ENCODE measurements at regions not wholly inside any gene's neighbourhood (a gene's known extent, or its start where the extent isn't known, plus 50 kb on each side); places are given as distances from the start of the nearest gene placed in this dataset.
"Not testable (repeated sequence)": the region's sequence is repeated elsewhere in the genome, so short reads cannot be mapped to it uniquely, and the experiment has no call there.

DNA sequence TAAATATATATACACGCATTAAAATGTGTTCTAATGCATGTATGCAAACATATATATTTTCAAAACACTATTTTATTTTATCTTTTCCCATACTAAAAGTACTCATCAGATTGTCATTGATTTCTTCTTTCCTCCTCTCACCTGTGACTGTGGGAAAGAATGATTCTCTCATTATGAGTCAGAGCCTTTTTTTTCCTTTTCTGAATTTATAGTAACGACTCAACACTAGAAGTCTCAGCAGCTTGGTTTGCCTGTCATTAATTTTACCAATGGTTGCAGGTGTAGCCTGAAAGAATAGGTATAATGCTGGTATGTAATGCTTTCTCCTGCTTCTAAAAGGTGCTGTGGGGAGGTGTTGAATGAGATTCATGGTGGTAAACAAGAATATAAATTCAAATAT lies 328.7 kb downstream of the UTRN start:
- DNase-seq (ENCODE audit: low read depth in 2 of 2): no peak

DNA sequence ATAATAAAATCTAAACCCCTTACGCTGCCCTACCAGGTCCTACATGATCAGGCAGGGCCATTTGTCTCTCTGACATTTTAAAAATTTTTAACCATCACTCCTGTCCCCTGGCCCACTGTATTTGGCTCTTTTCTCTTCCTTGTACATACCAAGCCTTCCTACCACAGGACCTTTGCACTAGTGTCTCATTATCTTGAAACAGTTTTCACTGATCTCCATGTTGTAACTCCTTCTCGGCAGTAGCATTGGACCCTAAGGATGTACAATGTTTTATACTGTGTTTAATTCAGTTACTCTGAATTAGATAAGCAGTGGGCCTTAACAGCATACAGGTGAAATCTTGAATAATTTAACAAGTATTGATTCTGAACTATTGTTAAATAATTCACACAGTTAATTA lies 330.7 kb downstream of the UTRN start:
- DNase-seq (ENCODE audit: low read depth in 2 of 2): no peak

- DNase-seq (ENCODE audit: low read depth in 2 of 2): no peak
Measured at GRCh38 chr6:144617191-144617590, 332.1 kb downstream of the UTRN start.

- DNase-seq (ENCODE audit: low read depth in 2 of 2): no peak
Measured at GRCh38 chr6:144617708-144618107, 332.6 kb downstream of the UTRN start.

DNA sequence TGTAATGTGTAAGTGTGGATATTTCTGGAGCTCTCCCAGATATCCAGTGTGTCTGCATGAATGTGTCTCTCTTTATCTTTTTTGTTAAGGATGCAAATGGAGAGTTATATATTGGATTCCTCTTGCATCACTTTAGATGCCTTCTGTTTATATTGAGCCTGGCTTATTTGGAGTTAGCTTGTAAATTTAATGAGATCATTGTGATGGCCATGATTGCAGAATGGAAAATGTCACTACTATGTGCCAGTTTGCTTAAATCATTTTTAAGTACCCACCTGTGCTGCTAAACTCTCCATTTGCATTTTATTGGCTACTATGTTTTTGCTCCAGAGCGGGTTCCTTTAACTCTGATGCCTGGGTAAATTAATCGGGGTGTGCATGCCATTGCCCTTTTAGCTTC lies 334.8 kb downstream of the UTRN start:
- DNase-seq (ENCODE audit: low read depth in 2 of 2): no peak

DNA sequence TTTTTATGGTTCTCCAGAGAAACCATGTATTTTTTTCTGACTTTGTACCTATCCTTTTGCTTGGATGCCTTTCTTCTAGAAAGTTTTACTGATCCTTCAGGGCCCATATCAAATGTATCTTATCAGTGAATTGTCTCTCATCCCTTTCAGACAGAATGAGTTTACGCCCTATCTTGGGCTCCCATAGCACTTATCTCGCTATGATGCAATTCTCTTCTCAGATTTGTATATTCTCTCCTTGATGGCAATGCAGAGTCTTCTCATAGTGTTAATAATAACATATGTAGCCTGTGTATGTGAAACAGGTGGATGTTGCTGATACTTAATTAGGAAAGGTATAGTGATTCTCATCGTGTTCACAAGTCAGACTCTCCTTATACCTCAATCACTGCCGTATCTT lies 336.2 kb downstream of the UTRN start:
- no peak for DNase-seq (ENCODE audit: low read depth in 2 of 2)

DNA sequence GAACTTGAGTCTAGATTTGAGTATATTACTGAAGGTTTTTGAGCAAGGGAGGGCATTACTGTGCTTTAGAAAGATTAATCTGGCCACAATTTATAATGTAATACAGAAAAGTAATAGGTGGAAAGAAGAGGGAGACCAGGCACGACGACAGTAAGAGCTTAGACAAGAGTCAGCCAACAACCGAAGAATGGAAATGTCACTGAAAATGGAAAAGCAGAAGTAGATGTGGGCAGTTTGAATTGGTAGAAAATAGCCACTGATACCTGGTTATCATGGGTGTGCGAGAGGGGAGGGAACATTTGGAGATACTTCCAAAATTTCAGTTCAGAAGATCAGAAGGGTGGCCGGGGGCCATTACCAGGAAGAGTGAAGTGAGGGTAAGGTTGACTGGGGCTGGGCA lies 339.1 kb downstream of the UTRN start:
- DNase-seq (ENCODE audit: low read depth in 2 of 2): no peak

GRCh38 chr6:144624716-144625115 lies 339.6 kb downstream of the UTRN start:
- no peak for DNase-seq (ENCODE audit: low read depth in 2 of 2)

DNA sequence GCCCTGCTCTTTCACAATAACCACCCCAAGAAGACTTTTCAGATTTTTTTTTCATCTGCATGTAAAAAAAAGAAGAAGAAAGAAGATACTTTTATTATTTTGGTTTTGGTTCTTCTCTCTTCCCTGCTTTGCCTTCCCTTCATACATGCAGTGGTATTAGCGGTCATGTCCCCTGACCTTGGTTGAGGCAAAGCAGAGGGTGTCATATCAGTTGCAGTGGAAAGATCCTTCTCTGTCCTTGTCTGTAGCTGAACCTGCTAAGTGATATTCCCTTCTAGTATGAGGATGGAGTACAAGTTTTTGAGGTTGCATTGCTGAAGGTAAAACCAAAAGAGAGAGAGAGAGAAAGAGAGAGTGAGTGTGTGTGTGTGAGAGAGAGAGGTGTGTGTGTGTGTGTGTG lies 345.7 kb downstream of the UTRN start:
- DNase-seq (ENCODE audit: low read depth in 2 of 2): no peak

- DNase-seq (ENCODE audit: low read depth in 2 of 2): no peak
Measured at GRCh38 chr6:144632266-144632665, 347.1 kb downstream of the UTRN start.

DNA sequence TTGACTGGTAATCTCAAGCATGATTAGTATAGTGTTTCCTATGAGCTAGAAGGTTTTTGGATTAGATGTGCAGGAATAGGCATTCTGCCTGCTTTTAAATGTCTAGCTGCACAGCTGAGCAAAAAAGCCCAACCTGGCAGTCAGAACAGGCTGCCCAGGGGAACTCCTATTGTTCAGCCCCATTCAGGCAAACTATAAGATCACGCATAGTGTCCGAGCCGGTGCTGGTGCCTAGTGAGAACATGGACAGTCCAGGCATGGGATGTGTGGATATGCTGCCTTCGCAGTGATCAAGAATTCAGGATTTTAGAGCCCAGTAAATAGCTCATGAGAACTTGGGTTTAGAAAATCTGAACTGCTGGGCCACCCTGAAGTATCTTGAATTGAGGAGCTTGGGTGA lies 348.8 kb downstream of the UTRN start:
- no peak for DNase-seq (ENCODE audit: low read depth in 2 of 2)

DNA sequence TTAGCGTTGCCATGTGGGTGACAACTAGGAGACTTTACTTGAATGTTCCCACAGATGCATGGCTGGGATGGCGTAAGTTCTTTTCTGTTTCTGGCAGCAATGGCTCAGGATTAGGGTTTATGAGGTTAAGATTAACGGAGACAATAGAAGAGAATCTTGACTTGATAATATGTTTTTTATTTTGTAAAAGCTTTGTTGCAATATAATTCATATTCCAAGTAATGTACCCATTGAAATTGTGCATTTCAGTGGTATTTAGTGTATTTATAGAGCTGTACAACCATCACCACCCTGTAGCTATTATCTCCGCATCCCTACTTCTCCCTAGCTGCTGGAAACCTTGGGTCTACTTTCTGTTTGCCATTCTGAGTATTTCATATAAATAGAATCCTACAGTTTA lies 349.2 kb downstream of the UTRN start:
- DNase-seq (ENCODE audit: low read depth in 2 of 2): no peak

GRCh38 chr6:144635051-144635450 lies 349.9 kb downstream of the UTRN start:
- no peak for DNase-seq (ENCODE audit: low read depth in 2 of 2)

DNA sequence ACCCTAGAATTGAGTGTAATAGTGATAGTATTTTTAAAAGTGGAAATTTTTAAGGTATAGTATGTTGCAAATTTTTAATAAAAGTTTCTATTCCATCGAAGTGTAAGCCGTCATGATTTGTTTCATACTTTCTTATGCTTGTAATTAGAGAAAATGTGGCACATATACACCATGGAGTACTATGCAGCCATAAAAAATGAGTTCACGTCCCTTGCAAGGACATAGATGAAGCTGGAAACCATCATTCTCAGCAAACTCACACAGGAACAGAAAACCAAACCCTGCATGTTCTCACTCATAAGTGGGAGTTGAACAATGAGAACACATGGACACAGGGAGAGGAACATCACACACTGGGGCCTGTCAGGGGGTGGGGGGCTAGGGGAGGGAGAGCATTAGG lies 350.9 kb downstream of the UTRN start:
- DNase-seq (ENCODE audit: low read depth in 2 of 2): not testable (repeated sequence)

DNA sequence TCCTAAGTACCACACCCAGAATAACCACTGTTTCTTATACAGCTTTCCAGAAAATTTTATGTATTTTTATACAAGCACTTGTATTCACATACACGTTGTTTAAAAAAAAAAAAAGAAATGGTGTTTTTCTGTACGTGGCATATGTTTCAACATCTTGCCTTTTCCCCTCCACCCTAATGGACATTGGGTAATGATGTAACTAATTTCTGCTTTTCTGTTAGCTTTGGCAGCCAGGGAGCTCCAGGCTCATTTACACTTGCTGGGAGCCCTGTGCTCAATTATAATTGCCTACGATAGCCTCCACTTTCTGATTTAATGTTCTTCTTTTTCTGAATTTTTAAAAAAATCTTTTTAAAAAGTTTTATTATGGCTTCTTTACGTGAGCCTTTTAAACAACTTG lies 352.4 kb downstream of the UTRN start:
- DNase-seq (ENCODE audit: low read depth in 2 of 2): no peak

DNA sequence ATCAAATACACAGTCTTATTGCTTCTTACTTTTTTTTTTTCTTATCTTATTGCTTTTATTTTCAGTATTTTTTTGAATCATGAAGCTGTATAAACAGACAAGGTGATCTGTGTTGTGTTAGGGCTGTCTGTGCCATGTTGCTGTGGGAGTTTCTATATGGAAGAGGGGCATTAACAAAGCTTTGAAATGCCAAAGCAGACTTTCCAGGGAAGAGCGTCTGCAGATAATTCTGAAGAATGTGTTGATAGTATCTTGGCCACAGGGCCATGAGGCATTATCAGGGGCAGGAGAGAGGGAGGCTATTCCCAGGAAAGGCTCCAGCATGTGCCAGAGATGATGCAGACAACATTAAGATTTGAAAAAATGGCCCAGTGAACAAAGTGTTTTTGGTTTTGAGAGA lies 354.5 kb downstream of the UTRN start:
- no peak for DNase-seq (ENCODE audit: low read depth in 2 of 2)

DNA sequence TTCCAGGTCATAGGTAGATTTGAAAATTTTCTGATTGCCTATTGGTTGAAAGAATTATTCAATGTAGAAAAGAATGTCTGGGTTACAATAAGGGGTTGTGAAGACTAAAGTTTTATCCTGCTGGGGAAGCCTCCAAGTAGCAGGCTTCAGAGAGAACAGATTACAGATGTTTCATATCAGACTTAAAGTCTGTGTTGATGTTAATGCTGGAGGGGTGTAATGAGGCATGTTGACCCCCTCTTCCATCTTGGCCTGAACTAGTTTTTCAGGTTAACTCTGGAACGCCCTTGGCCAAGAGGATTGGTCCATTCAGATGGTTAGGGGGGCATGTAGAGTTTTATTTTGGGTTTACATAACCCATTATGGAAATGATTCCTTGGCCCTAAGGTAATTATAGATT lies 356.2 kb downstream of the UTRN start:
- DNase-seq (ENCODE audit: low read depth in 2 of 2): no peak

DNA sequence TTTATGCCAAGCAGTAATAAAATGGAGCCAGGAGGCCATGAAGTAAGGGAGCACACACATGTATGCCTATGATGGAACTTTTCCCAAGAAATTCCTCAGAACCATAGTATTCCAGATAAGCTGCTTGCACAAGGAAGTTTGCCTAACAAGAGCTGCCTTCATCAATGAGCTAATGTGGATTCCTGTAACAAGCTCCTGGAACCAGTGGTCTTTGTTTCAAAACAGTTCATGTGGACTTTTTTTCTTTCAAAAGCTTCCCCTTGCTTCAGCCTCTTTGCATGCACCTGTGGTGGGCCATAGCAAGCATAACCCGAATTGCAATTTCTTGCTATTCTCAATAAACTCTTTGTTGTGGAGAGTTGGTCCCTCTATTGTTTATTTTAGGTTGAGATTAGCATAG lies 359.6 kb downstream of the UTRN start:
- no peak for DNase-seq (ENCODE audit: low read depth in 2 of 2)

- DNase-seq (ENCODE audit: low read depth in 2 of 2): no peak
Measured at GRCh38 chr6:144646093-144647056, 361.2 kb downstream of the UTRN start.

DNA sequence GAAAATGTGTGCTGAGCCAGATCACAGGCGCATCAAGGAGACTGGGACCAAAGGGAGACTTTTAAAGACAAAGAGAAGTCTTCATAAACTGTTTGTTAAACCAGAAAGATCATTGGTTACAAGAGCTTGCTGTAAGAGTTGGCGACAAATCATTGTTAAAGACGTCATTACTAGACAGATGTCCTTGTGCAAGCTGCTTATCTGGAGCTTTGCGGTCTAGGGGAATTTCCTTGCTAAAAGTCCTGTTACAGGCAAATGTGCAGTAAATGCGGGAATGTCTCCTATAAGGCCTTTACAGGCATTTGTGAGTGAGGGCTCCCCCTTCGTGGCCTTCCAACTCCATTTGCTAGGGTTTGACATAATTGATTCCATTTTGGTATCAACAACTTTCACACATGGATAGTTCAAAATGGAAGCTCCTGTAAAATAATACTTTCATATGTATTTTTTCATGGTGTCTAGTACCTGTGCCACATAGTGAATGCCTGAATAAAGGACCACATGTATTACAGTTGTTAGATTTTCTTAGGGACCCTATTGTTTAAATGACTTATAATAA lies 362.4 kb downstream of the UTRN start:
- no peak for DNase-seq (ENCODE audit: low read depth in 2 of 2)

- DNase-seq (ENCODE audit: low read depth in 2 of 2): no peak
Measured at GRCh38 chr6:144647971-144648651, 363.0 kb downstream of the UTRN start.

- no peak for DNase-seq (ENCODE audit: low read depth in 2 of 2)
Measured at GRCh38 chr6:144649085-144649484, 363.9 kb downstream of the UTRN start.

DNA sequence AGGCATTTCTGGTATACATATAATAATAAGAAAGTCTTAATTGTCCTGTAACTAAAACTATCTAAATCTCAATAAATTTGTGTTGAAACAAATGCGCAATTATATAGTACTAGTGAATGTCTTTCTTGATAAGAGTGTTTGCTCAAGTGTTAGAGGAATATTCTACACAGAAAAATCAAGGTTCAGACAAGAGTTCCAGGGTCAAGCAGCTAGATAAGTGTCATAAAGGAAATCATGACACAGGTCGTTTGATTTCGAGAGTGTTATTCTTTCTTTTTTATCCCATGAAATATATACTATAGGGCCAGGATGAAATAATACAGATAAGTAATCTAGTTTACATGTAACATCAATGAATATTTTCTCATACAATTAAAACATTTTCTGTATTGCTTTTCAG lies 366.1 kb downstream of the UTRN start:
- no peak for DNase-seq (ENCODE audit: low read depth in 2 of 2)
